ENCODE measurements at regions not wholly inside any gene's neighbourhood (a gene's known extent, or its start where the extent isn't known, plus 50 kb on each side); places are given as distances from the start of the nearest gene placed in this dataset.

DNA sequence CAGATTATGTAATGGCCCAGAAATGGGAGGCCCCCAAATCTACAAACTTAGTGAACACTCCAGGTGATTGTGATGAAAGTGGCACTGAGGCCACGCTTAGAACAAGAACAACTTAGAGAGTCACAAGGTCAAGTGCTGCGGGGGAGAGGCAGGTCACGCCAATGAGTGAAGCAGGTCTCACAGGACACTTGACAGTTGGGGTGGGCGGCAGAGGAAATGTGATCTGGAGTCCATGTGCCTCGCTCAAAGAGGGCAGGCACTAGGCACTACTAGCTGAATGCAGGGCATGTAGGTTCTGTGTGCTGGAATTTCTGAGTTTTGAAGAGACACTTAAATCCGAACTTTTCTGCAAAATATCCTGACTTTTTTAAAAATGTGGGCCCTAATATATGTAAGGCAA is 193.2 kb upstream of the RORB start:
- 62% methylated on average over 6 of the region's 6 CpGs for WGBS
- no peaks in the 10 kb centered on the region for H3K27me3 ChIP-seq (ENCODE audit: control insufficient read depth, insufficient read depth)
- intact Hi-C loops (cut with DNase I): no loop called here
- H3K27ac ChIP-seq (ENCODE audit: low read length): no peak overlapping the region
- H3K4me1 ChIP-seq (ENCODE audit: control insufficient read depth, insufficient read depth, low read length): no peaks in the 10 kb centered on the region
- H3K9me3 ChIP-seq (ENCODE audit: control insufficient read depth, low read length): no peaks in the 10 kb centered on the region
- ATAC-seq (no peak), DNase-seq (no peak)
- H3K4me3 ChIP-seq (ENCODE audit: low read length): no peak overlapping the region

GRCh38 chr9:74304598-74304997 is 192.5 kb upstream of the RORB start:
- intact Hi-C loops (cut with DNase I): no loop called here

DNA sequence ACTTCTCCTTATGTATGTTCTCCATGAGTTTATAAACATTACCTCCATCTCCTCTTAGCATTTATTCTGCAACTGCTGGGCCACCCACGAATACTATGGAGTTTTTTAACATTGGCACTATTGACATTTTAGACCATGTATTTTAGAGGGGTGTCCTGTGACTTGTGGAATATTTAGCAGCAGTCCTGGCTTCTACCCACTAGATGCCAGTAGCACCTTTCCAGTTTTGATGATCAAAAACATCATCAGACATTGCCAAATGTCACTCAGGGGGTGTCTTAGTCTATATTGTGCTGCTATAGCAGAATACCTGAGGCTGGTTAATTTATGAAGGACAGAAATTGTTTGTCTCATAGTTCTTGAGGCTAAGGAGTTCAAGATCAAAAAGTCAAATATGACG is 187.5 kb upstream of the RORB start:
- no peak for DNase-seq

More at GRCh38 chr9:74304598-74304997, 192.5 kb upstream of the RORB start:
- no peak for DNase-seq
- no peaks in the 10 kb centered on the region for H3K4me1 ChIP-seq (ENCODE audit: control insufficient read depth, insufficient read depth, low read length)
- ATAC-seq: no peak
- no peaks in the 10 kb centered on the region for H3K9me3 ChIP-seq (ENCODE audit: control insufficient read depth, low read length)
- H3K27ac ChIP-seq (ENCODE audit: low read length): no peak overlapping the region
- no peak overlapping the region for H3K4me3 ChIP-seq (ENCODE audit: low read length)
- WGBS: 70% methylated on average over 1 of the region's 1 CpG
- no peaks in the 10 kb centered on the region for H3K27me3 ChIP-seq (ENCODE audit: control insufficient read depth, insufficient read depth)

DNA sequence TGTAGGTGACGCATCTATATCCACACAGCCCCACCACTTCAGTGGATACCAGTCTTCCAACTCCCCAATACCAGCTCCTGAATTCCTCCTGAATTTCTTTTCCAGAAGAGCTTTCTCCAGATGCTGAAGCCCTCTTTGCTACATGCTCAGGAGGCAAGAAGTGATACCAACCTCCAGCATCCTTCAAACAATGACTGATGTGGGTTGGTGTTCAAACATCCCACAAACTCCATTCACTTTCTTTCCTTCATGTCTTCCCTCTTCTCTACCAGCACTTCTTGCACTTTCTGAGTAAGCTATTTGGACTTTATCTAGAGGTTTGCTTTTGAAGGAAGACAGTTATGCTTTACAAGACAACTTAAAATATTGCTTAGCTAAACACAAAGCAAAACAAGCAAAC is 179.9 kb upstream of the RORB start:
- Histone ChIP-seq H3K27me3 (ENCODE audit: control insufficient read depth, insufficient read depth) (no peaks in the 10 kb centered on the region), H3K4me1 (ENCODE audit: control insufficient read depth, insufficient read depth, low read length) (no peaks in the 10 kb centered on the region), H3K9me3 (ENCODE audit: control insufficient read depth, low read length) (no peaks in the 10 kb centered on the region), H3K27ac (ENCODE audit: low read length) (no peak overlapping the region), H3K4me3 (ENCODE audit: low read length) (no peak overlapping the region)
- no peak for ATAC-seq
- WGBS: 0% methylated on average over 1 of the region's 1 CpG
- no peak for DNase-seq
- intact Hi-C loops (cut with DNase I): loop anchor here in 2 of 4 donors (10.0 kb wide), 1 partner anchor 258 kb away; no protein-coding TSS in a partner anchor

More for the DNA sequence above, 187.5 kb upstream of the RORB start:
- H3K4me3 ChIP-seq (ENCODE audit: low read length): no peak overlapping the region
- 60% methylated on average over 2 of the region's 2 CpGs for WGBS
- H3K27me3 ChIP-seq (ENCODE audit: control insufficient read depth, insufficient read depth): no peaks in the 10 kb centered on the region
- intact Hi-C loops (cut with DNase I): loop anchor here in 2 of 4 donors (10.0 kb wide), 1 partner anchor 265 kb away; no protein-coding TSS in a partner anchor
- H3K4me1 ChIP-seq (ENCODE audit: control insufficient read depth, insufficient read depth, low read length): no peaks in the 10 kb centered on the region
- H3K9me3 ChIP-seq (ENCODE audit: control insufficient read depth, low read length): no peaks in the 10 kb centered on the region
- no peak for ATAC-seq
- no peak overlapping the region for H3K27ac ChIP-seq (ENCODE audit: low read length)

GRCh38 chr9:74321396-74321795 is 175.7 kb upstream of the RORB start:
- H3K27me3 ChIP-seq (ENCODE audit: control insufficient read depth, insufficient read depth): no peaks in the 10 kb centered on the region
- no peak overlapping the region for H3K27ac ChIP-seq (ENCODE audit: low read length)
- H3K4me3 ChIP-seq (ENCODE audit: low read length): no peak overlapping the region
- no peak for DNase-seq
- ATAC-seq: no peak
- no peaks in the 10 kb centered on the region for H3K4me1 ChIP-seq (ENCODE audit: control insufficient read depth, insufficient read depth, low read length)
- H3K9me3 ChIP-seq (ENCODE audit: control insufficient read depth, low read length): no peaks in the 10 kb centered on the region
- WGBS: 65% methylated on average over 2 of the region's 2 CpGs
- intact Hi-C loops (cut with DNase I): no loop called here

DNA sequence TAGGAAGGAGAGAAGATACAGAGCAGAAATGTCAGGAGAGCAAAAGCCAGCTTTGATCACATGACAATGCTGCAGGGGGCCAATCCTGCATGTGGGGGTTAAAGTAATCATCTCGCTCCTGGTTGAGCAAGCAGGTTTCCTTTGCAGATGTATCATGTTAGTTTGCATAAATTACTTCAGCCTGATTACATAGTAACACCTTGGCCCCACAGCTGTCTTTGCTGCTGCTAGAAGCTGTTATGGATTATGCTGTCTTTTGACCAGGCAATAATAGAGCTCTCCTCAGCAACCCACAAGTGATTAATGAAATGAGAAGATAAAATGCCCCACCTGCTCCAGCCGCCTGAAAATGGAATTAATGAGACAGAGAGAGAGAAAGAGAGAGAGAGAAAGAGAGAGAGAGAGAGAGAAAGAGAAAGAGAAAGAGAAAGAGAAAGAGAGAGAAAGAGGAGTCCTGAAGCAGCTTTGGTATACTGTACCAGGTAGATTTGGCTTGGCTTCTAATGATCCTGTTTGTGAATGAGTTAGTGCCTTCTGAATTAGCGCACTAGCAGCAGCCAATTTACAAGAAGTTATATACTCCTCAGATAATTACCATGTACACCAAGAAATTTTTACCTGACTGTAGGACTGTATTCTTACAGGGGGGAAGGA is 174.3 kb upstream of the RORB start:
- Histone ChIP-seq H3K27ac (ENCODE audit: low read length) (no peak overlapping the region), H3K4me3 (ENCODE audit: low read length) (no peak overlapping the region), H3K9me3 (ENCODE audit: control insufficient read depth, low read length) (no peaks in the 10 kb centered on the region), H3K4me1 (ENCODE audit: control insufficient read depth, insufficient read depth, low read length) (no peaks in the 10 kb centered on the region), H3K27me3 (ENCODE audit: control insufficient read depth, insufficient read depth) (no peaks in the 10 kb centered on the region)
- intact Hi-C loops (cut with DNase I): no loop called here
- ATAC-seq (no peak), DNase-seq (no peak)
- 53% methylated on average over 3 of the region's 3 CpGs for WGBS

DNA sequence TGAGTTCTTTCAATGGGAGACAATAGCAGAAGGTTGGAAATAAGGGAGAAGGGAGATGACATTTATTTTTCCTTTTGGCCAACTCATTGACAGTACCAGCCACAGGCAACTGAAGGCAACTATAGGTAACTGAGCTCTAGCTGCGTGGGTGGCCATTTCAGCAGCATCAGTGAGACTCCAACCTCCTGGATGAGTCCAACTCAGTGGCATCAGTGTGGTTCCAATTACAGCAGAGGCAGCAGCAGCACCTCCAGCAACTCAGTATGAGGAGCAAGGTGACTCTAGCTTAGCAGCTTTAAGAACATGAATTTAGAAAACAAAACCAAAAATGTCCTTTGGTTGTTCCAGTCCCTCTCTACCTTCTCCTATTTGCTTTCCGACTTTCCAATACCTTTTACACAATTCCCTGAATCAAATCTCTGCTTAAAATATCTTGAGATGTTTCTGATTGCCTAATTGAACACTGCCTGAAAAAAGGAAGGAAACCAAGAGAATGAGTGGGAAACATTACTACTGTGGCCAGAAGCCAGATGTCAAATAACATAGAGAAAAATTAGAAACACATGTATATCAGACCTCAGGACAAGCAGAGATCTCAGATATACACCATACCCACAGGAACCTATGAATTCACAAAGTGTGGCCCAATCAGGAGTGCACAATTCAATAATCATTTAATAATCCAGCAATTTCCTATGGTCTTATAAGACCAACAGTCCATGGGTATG is 166.5 kb upstream of the RORB start:
- 61% methylated on average over 2 of the region's 2 CpGs for WGBS
- ATAC-seq: no peak
- no peaks in the 10 kb centered on the region for H3K4me1 ChIP-seq (ENCODE audit: control insufficient read depth, insufficient read depth, low read length)
- DNase-seq: no peak
- H3K27me3 ChIP-seq (ENCODE audit: control insufficient read depth, insufficient read depth): no peaks in the 10 kb centered on the region
- no peak overlapping the region for H3K4me3 ChIP-seq (ENCODE audit: low read length)
- intact Hi-C loops (cut with DNase I): no loop called here
- H3K9me3 ChIP-seq (ENCODE audit: control insufficient read depth, low read length): no peaks in the 10 kb centered on the region
- no peak overlapping the region for H3K27ac ChIP-seq (ENCODE audit: low read length)

DNA sequence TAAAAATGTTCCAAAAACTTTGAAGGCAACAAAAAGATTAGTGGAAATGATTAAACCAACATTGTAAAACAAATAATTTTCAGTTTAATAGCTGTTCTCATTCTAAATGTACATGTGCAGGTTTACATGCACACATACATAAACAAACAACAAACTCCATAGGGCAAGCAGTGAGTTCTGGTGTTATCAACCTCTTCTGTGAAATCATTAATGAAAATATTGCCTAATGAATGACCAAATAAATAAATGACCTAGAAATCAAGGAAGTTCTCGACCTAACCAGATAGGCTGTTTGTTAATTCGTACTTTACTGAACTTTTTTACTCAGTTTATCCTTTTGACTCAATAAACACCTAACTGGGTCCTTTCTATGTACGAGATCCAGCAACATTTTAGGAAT is 165.5 kb upstream of the RORB start:
- 70% methylated on average over 3 of the region's 3 CpGs for whole genome bisulfite sequencing
- Histone ChIP-seq H3K4me3 (ENCODE audit: low read length) (no peak overlapping the region), H3K27me3 (ENCODE audit: control insufficient read depth, insufficient read depth) (no peaks in the 10 kb centered on the region), H3K4me1 (ENCODE audit: control insufficient read depth, insufficient read depth, low read length) (no peaks in the 10 kb centered on the region), H3K27ac (ENCODE audit: low read length) (no peak overlapping the region), H3K9me3 (ENCODE audit: control insufficient read depth, low read length) (no peaks in the 10 kb centered on the region)
- DNase-seq: no peak
- ATAC-seq: no peak
- intact Hi-C loops (cut with DNase I): no loop called here

- no peak for DNase-seq
- WGBS: 46% methylated on average over 5 of the region's 5 CpGs
- intact Hi-C loops (cut with DNase I): no loop called here
These were observed 163.6 kb upstream of the RORB start for GRCh38 chr9:74333384-74334032.

GRCh38 chr9:74334271-74334670 is 162.9 kb upstream of the RORB start:
- Histone ChIP-seq H3K9me3 (ENCODE audit: control insufficient read depth, low read length) (no peaks in the 10 kb centered on the region), H3K4me1 (ENCODE audit: control insufficient read depth, insufficient read depth, low read length) (no peaks in the 10 kb centered on the region), H3K4me3 (ENCODE audit: low read length) (no peak overlapping the region), H3K27me3 (ENCODE audit: control insufficient read depth, insufficient read depth) (no peaks in the 10 kb centered on the region), H3K27ac (ENCODE audit: low read length) (no peak overlapping the region)
- ATAC-seq (no peak), DNase-seq (no peak)
- 57% methylated on average over 2 of the region's 2 CpGs for WGBS
- intact Hi-C loops (cut with DNase I): no loop called here

More at GRCh38 chr9:74333384-74334032, 163.6 kb upstream of the RORB start:
- Histone ChIP-seq H3K4me1 (ENCODE audit: control insufficient read depth, insufficient read depth, low read length) (no peaks in the 10 kb centered on the region), H3K9me3 (ENCODE audit: control insufficient read depth, low read length) (no peaks in the 10 kb centered on the region), H3K4me3 (ENCODE audit: low read length) (no peak overlapping the region), H3K27ac (ENCODE audit: low read length) (no peak overlapping the region), H3K27me3 (ENCODE audit: control insufficient read depth, insufficient read depth) (no peaks in the 10 kb centered on the region)
- no peak for ATAC-seq

GRCh38 chr9:74336161-74336560 is 161.0 kb upstream of the RORB start:
- intact Hi-C loops (cut with DNase I): no loop called here
- Histone ChIP-seq H3K4me3 (ENCODE audit: low read length) (no peak overlapping the region), H3K27me3 (ENCODE audit: control insufficient read depth, insufficient read depth) (no peaks in the 10 kb centered on the region), H3K27ac (ENCODE audit: low read length) (no peak overlapping the region), H3K4me1 (ENCODE audit: control insufficient read depth, insufficient read depth, low read length) (no peaks in the 10 kb centered on the region), H3K9me3 (ENCODE audit: control insufficient read depth, low read length) (no peaks in the 10 kb centered on the region)
- DNase-seq (no peak), ATAC-seq (no peak)
- WGBS: 54% methylated on average over 1 of the region's 1 CpG

Data from right cardiac atrium (tissue), 5 donors.